Small intestine (tissue), 7 donors: ENCODE measurements at regions not wholly inside any gene's neighbourhood (a gene's known extent, or its start where the extent isn't known, plus 50 kb on each side); places are given as distances from the start of the nearest gene placed in this dataset.

ENCODE experiments used
- DNase-seq, 2 donors: peaks; one replicate each; pipeline versions ENCODE4 v3.0.0 to v3.0.0-alpha.2; 2013
- FAIRE-seq: peaks from 2 replicates; lab custom pipeline; 2012; peaks lifted over from hg19 to GRCh38; lab: Jason Lieb, UNC
- H3K27ac ChIP-seq, 3 donors: one replicate each; pipeline ENCODE4 v1.5.1; 2013; ENCODE audit warnings: low read length in 2 of 3, mild to moderate bottlenecking in 2 of 3, control low read depth in 1 of 3, inconsistent platforms in 1 of 3, low read depth in 1 of 3, moderate library complexity in 1 of 3
- H3K27me3 ChIP-seq, 3 donors: one replicate each; pipeline ENCODE4 v1.6.1; 2013; ENCODE audit warnings: low read length in 3 of 3, inconsistent platforms in 1 of 3; ENCODE audit not compliant: control insufficient read depth in 3 of 3, insufficient read depth in 3 of 3
- H3K36me3 ChIP-seq, 3 donors: one replicate each; pipeline ENCODE4 v1.6.1; 2013; ENCODE audit warnings: low read length in 3 of 3, inconsistent platforms in 1 of 3, low read depth in 1 of 3, mild to moderate bottlenecking in 1 of 3, moderate library complexity in 1 of 3; ENCODE audit not compliant: control insufficient read depth in 3 of 3, insufficient read depth in 2 of 3
- H3K4me1 ChIP-seq, 3 donors: one replicate each; pipeline ENCODE4 v1.6.1; 2013; ENCODE audit warnings: low read length in 2 of 3, inconsistent platforms in 1 of 3, low read depth in 1 of 3, mild to moderate bottlenecking in 1 of 3, moderate library complexity in 1 of 3; ENCODE audit not compliant: control insufficient read depth in 3 of 3, insufficient read depth in 2 of 3
- H3K4me3 ChIP-seq, 3 donors: one replicate each; pipeline ENCODE4 v1.5.1; 2013; ENCODE audit warnings: low read length in 3 of 3, control low read depth in 1 of 3, inconsistent platforms in 1 of 3, low read depth in 1 of 3, mild to moderate bottlenecking in 1 of 3, moderate library complexity in 1 of 3
- H3K9me3 ChIP-seq, 2 donors: one replicate each; pipeline ENCODE4 v1.6.1; 2013; ENCODE audit warnings: low read depth in 1 of 2, low read length in 1 of 2; ENCODE audit not compliant: control insufficient read depth in 2 of 2, insufficient read depth in 1 of 2
- WGBS, 3 donors: extraction: QIAGEN DNeasy Blood & Tissue Kit; methylation state at CpG; one replicate each; pipeline ENCODE4 v1.1.7; 2013; 5-methylcytosine and 5-hydroxymethylcytosine counted together
- donor health status: healthy with polysubstance abuse.
- donor health status: control.
- donor health status: control.
- donor health status: Bipolar disorder and iron deficiency.
- donor health status: healthy.

DNA sequence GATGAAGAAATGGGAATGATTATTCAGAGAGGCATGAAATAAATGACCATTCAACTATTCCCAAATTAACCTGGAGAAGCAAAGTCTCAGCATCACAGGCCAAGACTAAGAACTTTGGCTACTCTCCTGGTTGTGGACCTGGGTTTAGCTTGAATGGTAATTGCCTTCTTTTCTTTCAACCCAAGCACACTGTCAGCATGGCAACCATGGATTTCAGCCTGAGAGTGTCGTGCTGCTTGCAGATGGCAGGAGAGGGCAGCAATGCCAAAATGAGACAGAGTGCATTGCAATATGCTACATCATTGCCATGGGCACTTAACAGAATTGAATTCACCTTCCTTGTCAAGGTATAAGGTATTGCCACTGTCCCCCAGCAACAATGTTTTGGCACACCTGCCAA, 767.2 kb downstream of the REEP3 start:
- DNase-seq (no peak), FAIRE-seq (no peak)
- Histone ChIP-seq H3K27me3 (no peaks in the 10 kb centered on the region), H3K4me3 (no peak overlapping the region), H3K9me3 (no peaks in the 10 kb centered on the region), H3K36me3 (no peaks in the 10 kb centered on the region), H3K4me1 (no peaks in the 10 kb centered on the region), H3K27ac (no peak overlapping the region)
- 71 to 86% (median 82%) methylated on average over 1 of the region's 1 CpG for WGBS, 3 donors

DNA sequence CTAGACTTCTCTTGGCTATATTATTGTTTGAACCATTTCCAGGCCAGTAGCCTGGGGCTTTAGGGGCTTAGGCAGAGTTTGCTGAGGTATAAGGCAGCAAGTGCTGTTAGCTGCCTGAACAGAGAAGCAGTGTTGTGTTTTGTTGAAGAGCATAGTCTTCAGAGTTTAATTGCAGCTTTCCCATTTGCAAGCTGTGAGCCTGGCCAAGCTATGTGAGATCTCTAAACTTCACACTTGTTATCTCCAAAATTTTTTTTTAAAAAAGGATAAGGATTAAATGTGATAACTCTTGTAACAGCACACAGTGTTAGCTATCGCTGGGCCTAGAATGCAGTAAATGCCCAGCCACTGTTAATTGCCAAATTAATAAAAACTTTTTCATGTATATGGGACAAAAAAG, 782.4 kb downstream of the REEP3 start:
- no peaks in the 10 kb centered on the region for H3K9me3 ChIP-seq
- 88 to 92% (median 90%) methylated on average over 1 of the region's 1 CpG for WGBS, 3 donors
- DNase-seq (no peak), FAIRE-seq (no peak)
- H3K4me3 ChIP-seq, result no peak overlapping the region
- no peaks in the 10 kb centered on the region for H3K27me3 ChIP-seq
- no peak overlapping the region for H3K27ac ChIP-seq
- no peaks in the 10 kb centered on the region for H3K4me1 ChIP-seq
- no peaks in the 10 kb centered on the region for H3K36me3 ChIP-seq

DNA sequence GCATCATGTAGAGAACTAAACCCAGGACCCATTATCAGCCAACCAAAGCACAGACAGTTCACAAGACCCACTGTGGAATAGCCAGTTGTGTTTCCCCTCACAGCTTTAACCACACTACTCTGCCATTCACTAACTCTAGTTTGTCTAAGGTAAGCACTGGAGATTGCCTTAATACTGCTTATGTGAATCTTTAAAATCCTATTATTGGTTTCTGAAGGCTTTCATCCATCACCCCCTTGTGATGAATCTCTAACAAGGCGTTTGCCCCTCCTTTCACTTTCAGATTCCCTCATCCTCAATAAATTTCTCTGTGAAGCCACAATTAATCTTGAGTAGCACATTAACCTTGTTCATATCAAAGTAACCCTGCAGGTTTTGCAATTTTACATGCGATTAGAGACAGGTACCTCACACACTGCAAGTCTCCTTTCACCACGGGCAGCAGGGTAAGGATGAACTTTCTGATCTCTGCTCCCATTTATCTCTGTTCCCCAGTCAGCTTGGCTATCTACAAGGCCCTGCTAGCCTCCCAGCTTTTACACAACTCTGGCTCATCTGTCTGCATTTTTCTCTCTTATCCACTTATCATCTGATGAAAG, 785.6 kb downstream of the REEP3 start:
- H3K36me3 ChIP-seq, result no peaks in the 10 kb centered on the region
- 12 to 29% (median 12%) methylated on average over 3 of the region's 3 CpGs for WGBS, 3 donors
- peak; percentile 22 to 54 for DNase-seq
- H3K4me1 ChIP-seq, result no peaks in the 10 kb centered on the region
- H3K27ac ChIP-seq, result no peak overlapping the region
- no peak overlapping the region for H3K4me3 ChIP-seq
- no peaks in the 10 kb centered on the region for H3K9me3 ChIP-seq
- no peaks in the 10 kb centered on the region for H3K27me3 ChIP-seq
- FAIRE-seq, result no peak

DNA sequence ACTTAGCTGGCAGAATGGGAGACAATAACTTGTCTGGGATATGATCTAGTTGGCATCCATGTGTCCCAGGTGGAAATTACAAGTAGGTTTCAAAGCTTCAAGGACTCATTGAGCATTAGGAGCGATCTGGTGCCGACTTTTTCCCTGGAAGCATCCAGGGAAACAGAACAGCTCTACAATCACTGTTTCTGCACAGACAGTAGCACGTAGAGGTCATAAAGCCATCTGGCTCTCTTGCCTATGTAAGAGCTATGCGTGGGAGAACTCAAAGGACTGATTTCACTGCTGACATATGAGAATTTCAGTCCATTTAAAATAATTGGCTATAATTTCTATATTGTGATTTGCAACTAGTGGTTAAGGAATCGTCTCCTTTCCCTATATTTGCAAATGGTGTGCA, 791.7 kb downstream of the REEP3 start:
- no peaks in the 10 kb centered on the region for H3K9me3 ChIP-seq
- 68 to 81% (median 75%) methylated on average over 5 of the region's 5 CpGs for WGBS, 3 donors
- no peak overlapping the region for H3K4me3 ChIP-seq
- FAIRE-seq (no peak), DNase-seq (no peak)
- H3K36me3 ChIP-seq, result no peaks in the 10 kb centered on the region
- no peaks in the 10 kb centered on the region for H3K27me3 ChIP-seq
- H3K27ac ChIP-seq, result no peak overlapping the region
- no peaks in the 10 kb centered on the region for H3K4me1 ChIP-seq

DNA sequence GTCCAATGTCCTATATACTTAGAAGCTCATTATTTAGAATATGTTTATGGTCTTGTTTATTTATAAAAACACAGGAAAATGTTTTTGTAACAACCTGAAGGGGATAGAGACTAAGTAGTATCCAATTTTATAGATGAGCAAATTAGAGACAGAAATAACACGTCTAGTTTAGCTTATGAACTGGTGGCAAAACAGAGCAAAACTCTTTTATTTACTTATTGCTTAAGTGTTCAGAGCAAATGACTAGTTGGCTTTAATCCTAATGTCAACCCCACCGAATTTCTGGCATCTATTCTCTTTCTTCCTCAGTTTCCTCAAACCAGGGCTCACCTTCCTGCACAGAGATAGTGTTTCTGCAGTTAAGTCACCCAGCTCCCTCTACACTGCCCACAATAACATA, 792.8 kb downstream of the REEP3 start:
- Histone ChIP-seq H3K4me1 (no peaks in the 10 kb centered on the region), H3K27me3 (no peaks in the 10 kb centered on the region), H3K27ac (no peak overlapping the region), H3K4me3 (no peak overlapping the region), H3K9me3 (no peaks in the 10 kb centered on the region), H3K36me3 (no peaks in the 10 kb centered on the region)
- WGBS, 3 donors, result 43 to 63% (median 44%) methylated on average over 2 of the region's 2 CpGs
- FAIRE-seq (no peak), DNase-seq (no peak)

DNA sequence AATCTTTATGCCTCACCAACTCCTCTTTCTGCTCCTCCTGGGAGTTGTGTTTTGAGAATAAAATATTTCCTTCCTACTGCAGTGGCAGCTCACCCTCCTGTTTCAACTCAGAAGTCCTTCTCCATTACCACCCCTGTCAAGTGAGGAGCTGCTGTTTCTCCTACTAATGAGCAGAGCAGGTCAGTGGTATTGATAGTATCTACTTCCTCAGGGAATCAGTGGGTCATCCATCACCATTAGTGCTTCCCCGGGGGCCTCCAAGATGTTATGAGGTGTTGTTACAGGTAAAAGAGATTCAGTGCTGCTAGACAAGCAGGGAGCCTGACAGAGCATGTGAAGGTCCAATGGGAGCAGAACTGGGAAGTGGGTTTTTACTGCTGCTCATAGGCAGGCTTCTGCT, 795.2 kb downstream of the REEP3 start:
- H3K36me3 ChIP-seq, result no peaks in the 10 kb centered on the region
- FAIRE-seq (no peak), DNase-seq (no peak)
- H3K4me3 ChIP-seq, result no peak overlapping the region
- H3K9me3 ChIP-seq, result no peaks in the 10 kb centered on the region
- H3K27ac ChIP-seq, result no peak overlapping the region
- no peaks in the 10 kb centered on the region for H3K4me1 ChIP-seq
- 28 to 57% (median 37%) methylated on average over 1 of the region's 1 CpG for WGBS, 3 donors
- no peaks in the 10 kb centered on the region for H3K27me3 ChIP-seq

DNA sequence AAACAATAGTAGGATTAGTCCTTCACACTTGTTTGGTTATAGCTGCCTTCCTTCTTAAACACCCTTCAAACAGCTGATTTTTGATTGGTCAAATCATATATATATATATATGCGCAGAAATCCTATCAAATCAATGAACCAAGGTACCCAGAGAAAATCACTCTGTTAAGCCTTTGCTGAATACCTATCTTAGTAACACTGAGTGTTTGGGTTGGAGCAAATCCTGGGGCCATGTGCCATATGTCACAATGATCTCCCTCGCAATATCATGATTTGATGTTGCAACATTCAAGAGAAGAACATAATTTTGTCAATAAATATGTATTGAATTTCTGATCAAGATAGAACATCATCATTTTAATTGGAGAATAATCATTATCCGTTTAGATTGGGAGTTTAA, 795.6 kb downstream of the REEP3 start:
- FAIRE-seq, result no peak
- no peaks in the 10 kb centered on the region for H3K36me3 ChIP-seq
- no peaks in the 10 kb centered on the region for H3K9me3 ChIP-seq
- WGBS, 3 donors, result 89 to 91% (median 91%) methylated on average over 3 of the region's 3 CpGs
- no peak overlapping the region for H3K27ac ChIP-seq
- H3K27me3 ChIP-seq, result no peaks in the 10 kb centered on the region
- no peak for DNase-seq
- no peak overlapping the region for H3K4me3 ChIP-seq
- H3K4me1 ChIP-seq, result no peaks in the 10 kb centered on the region

DNA sequence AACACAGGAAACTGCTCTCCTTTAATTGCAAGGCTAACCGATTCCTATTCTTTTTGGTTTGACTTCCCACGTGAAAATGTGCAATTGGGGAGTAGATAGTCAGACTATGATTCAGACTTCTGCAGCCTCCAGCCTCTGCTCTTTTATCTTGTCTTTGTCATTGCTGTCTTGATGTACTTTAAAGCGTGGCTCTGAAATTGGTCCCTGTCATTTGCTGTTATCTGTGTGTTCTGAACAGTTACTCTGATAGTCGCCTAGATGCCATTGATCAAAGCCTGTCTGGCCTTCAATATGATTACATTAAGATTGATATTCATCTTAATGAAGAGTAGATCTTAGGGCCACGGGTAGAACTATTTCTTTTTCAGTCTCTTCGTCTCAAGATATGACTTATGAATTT, 799.2 kb downstream of the REEP3 start:
- Histone ChIP-seq H3K4me3 (no peak overlapping the region), H3K9me3 (no peaks in the 10 kb centered on the region), H3K27me3 (no peaks in the 10 kb centered on the region), H3K36me3 (no peaks in the 10 kb centered on the region), H3K27ac (no peak overlapping the region), H3K4me1 (no peaks in the 10 kb centered on the region)
- WGBS, 3 donors, result 69 to 75% (median 73%) methylated on average over 6 of the region's 6 CpGs
- FAIRE-seq, result no peak
- DNase-seq, result no peak

DNA sequence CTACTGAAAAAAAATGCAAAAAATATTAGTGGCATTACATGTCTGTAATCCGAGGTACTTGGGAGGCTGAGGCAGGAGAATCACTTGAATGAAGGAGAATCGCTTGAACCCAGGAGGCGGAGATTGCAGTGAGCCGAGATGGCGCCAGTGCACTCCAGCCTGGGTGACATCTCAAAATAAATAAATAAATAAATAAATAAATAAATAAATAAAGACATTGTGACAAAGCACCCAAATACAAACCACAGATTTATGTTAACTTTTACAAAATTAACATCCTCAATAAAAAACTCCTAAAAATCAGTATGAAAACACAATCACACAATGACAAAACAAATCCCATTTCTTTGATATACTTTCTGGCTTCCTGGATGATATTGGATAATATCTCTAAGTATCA, 808.3 kb downstream of the REEP3 start:
- WGBS, 3 donors, result 92 to 96% (median 94%) methylated on average over 5 of the region's 5 CpGs
- no peaks in the 10 kb centered on the region for H3K9me3 ChIP-seq
- no peaks in the 10 kb centered on the region for H3K27me3 ChIP-seq
- FAIRE-seq, result no peak
- H3K27ac ChIP-seq, result no peak overlapping the region
- no peaks in the 10 kb centered on the region for H3K36me3 ChIP-seq
- H3K4me3 ChIP-seq, result no peak overlapping the region
- no peak for DNase-seq
- H3K4me1 ChIP-seq, result no peaks in the 10 kb centered on the region
